Epithelial cell of esophagus (primary cell): ENCODE measurements at regions not wholly inside any gene's neighbourhood (a gene's known extent, or its start where the extent isn't known, plus 50 kb on each side); places are given as distances from the start of the nearest gene placed in this dataset.
A peak's percentile ranks its signal among the peaks of the same experiment; 100 is the strongest.
"Not testable (repeated sequence)": the region's sequence is repeated elsewhere in the genome, so short reads cannot be mapped to it uniquely, and the experiment has no call there.

ENCODE experiments used
- DNase-seq: peaks from one replicate; pipeline ENCODE4 v3.0.0; 2010; ENCODE audit warnings: low read depth
- H3K4me3 ChIP-seq: 2 replicates; pipeline ENCODE4 v1.5.1; 2011; ENCODE audit warnings: mild to moderate bottlenecking, low read length, control low read depth
- CTCF ChIP-seq: IDR thresholded peaks from 2 replicates; pipeline ENCODE4 v1.5.1; 2011; ENCODE audit warnings: low read depth, mild to moderate bottlenecking, low read length, control low read depth, inconsistent platforms; ENCODE audit not compliant: insufficient read depth; ENCODE audit errors: missing control alignments

GRCh38 chr2:90237923-90238361, 1546.5 kb downstream of the RPIA start:
- DNase-seq, result peak; percentile 2
- peak; percentile 6 for TF ChIP-seq CTCF
- H3K4me3 ChIP-seq, result not testable (repeated sequence)

- not testable (repeated sequence) for H3K4me3 ChIP-seq
These were observed 1547.2 kb downstream of the RPIA start for GRCh38 chr2:90238505-90239230.

GRCh38 chr2:90239769-90240168, 1548.3 kb downstream of the RPIA start:
- not testable (repeated sequence) for DNase-seq, H3K4me3 ChIP-seq

More at GRCh38 chr2:90238505-90239230, 1547.2 kb downstream of the RPIA start:
- not testable (repeated sequence) for DNase-seq

- peak; percentile 0 for DNase-seq
- H3K4me3 ChIP-seq, result not testable (repeated sequence)
These were observed 1553.7 kb downstream of the RPIA start for GRCh38 chr2:90244902-90245765.

- H3K4me3 ChIP-seq, DNase-seq: not testable (repeated sequence)
These were observed 1556.9 kb downstream of the RPIA start for GRCh38 chr2:90248400-90248799.

GRCh38 chr2:90250350-90250749, 1558.9 kb downstream of the RPIA start:
- DNase-seq, H3K4me3 ChIP-seq: not testable (repeated sequence)

GRCh38 chr2:90251576-90251975, 1560.1 kb downstream of the RPIA start:
- not testable (repeated sequence) for H3K4me3 ChIP-seq, DNase-seq

GRCh38 chr2:90253306-90253705, 1561.8 kb downstream of the RPIA start:
- not testable (repeated sequence) for H3K4me3 ChIP-seq, DNase-seq

- not testable (repeated sequence) for H3K4me3 ChIP-seq, DNase-seq
These were observed 1575.4 kb downstream of the RPIA start for GRCh38 chr2:90266888-90267287.

GRCh38 chr2:90287751-90288150, 1596.3 kb downstream of the RPIA start:
- not testable (repeated sequence) for H3K4me3 ChIP-seq

GRCh38 chr2:90288396-90288795, 1596.9 kb downstream of the RPIA start:
- not testable (repeated sequence) for H3K4me3 ChIP-seq, DNase-seq

More at GRCh38 chr2:90287751-90288150, 1596.3 kb downstream of the RPIA start:
- DNase-seq, result not testable (repeated sequence)

GRCh38 chr2:90289291-90289980, 1598.0 kb downstream of the RPIA start:
- DNase-seq, H3K4me3 ChIP-seq: not testable (repeated sequence)

GRCh38 chr2:90290701-90291100, 1599.2 kb downstream of the RPIA start:
- not testable (repeated sequence) for DNase-seq, H3K4me3 ChIP-seq

GRCh38 chr2:90291168-90291883, 1599.9 kb downstream of the RPIA start:
- DNase-seq, result not testable (repeated sequence)

GRCh38 chr2:90291934-90292333, 1600.5 kb downstream of the RPIA start:
- not testable (repeated sequence) for DNase-seq, H3K4me3 ChIP-seq

More at GRCh38 chr2:90291168-90291883, 1599.9 kb downstream of the RPIA start:
- not testable (repeated sequence) for H3K4me3 ChIP-seq

GRCh38 chr2:90292451-90292850, 1601.0 kb downstream of the RPIA start:
- not testable (repeated sequence) for DNase-seq, H3K4me3 ChIP-seq

GRCh38 chr2:90293224-90293623, 1601.8 kb downstream of the RPIA start:
- not testable (repeated sequence) for H3K4me3 ChIP-seq, DNase-seq
